ENCODE measurements at regions not wholly inside any gene's neighbourhood (a gene's known extent, or its start where the extent isn't known, plus 50 kb on each side); places are given as distances from the start of the nearest gene placed in this dataset.
A peak's percentile ranks its signal among the peaks of the same experiment; 100 is the strongest.

DNA sequence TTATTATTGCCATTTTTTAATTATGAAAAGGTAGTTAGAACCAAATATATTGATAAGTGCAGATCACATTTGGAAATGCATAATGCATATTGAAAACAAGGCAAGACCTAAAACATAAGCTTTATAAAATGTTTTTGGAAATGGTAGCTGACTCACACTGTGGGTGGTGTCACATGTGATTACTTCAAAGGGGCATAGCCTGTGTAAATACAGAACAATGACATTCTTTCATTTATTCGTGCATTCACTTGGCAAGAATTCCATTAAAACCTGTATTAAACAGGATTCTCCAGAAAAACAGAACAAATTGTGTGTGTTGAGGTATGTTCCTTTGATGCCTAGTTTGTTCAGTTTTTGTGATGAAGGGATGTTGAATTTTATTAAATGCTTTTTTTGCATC is 427.3 kb upstream of the ST6GAL2 start:
- Histone ChIP-seq H3K9me3 (no peaks in the 10 kb centered on the region), H3K36me3 (no peaks in the 10 kb centered on the region), H3K27me3 (no peaks in the 10 kb centered on the region), H3K4me1 (no peaks in the 10 kb centered on the region), H3K4me3 (no peak overlapping the region), H3K27ac (no peak overlapping the region)
- TF ChIP-seq POLR2A (IDR thresholded peaks at IDR 0.05), result no peak
- TF ChIP-seq, protein P1, sequence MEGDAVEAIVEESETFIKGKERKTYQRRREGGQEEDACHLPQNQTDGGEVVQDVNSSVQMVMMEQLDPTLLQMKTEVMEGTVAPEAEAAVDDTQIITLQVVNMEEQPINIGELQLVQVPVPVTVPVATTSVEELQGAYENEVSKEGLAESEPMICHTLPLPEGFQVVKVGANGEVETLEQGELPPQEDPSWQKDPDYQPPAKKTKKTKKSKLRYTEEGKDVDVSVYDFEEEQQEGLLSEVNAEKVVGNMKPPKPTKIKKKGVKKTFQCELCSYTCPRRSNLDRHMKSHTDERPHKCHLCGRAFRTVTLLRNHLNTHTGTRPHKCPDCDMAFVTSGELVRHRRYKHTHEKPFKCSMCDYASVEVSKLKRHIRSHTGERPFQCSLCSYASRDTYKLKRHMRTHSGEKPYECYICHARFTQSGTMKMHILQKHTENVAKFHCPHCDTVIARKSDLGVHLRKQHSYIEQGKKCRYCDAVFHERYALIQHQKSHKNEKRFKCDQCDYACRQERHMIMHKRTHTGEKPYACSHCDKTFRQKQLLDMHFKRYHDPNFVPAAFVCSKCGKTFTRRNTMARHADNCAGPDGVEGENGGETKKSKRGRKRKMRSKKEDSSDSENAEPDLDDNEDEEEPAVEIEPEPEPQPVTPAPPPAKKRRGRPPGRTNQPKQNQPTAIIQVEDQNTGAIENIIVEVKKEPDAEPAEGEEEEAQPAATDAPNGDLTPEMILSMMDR (IDR thresholded peaks at IDR 0.05), result no peak
- no peak for DNase-seq

GRCh38 chr2:107320881-107321280 is 434.9 kb upstream of the ST6GAL2 start:
- Histone ChIP-seq H3K4me1 (no peaks in the 10 kb centered on the region), H3K36me3 (no peaks in the 10 kb centered on the region), H3K4me3 (no peak overlapping the region), H3K27ac (no peak overlapping the region), H3K9me3 (no peaks in the 10 kb centered on the region), H3K27me3 (no peaks in the 10 kb centered on the region)
- TF ChIP-seq, protein P1 (IDR thresholded peaks at IDR 0.05), result no peak
- TF ChIP-seq POLR2A (IDR thresholded peaks at IDR 0.05), result no peak
- DNase-seq, result no peak

DNA sequence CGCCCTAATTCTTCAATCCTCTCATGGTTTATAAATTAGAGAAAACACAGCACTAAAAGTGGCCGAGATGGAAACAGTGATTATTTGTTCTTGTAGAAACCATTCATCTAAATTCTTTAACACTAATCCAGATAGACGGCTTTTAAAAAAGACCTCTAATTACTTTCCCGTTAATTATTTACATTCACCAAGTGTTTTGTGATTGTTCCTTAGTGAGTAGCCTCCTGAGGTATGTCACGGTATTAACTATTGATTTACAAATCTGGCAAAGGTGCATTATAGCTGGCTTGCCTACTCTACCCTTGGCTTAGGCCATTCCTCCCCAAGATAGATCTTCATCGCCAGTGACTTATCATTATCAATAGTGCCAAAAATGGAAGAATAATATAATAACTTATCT is 436.4 kb upstream of the ST6GAL2 start:
- H3K27ac ChIP-seq, result no peak overlapping the region
- TF ChIP-seq, protein P1 (IDR thresholded peaks at IDR 0.05), result no peak
- TF ChIP-seq POLR2A (IDR thresholded peaks at IDR 0.05), result no peak
- no peaks in the 10 kb centered on the region for H3K36me3 ChIP-seq

DNA sequence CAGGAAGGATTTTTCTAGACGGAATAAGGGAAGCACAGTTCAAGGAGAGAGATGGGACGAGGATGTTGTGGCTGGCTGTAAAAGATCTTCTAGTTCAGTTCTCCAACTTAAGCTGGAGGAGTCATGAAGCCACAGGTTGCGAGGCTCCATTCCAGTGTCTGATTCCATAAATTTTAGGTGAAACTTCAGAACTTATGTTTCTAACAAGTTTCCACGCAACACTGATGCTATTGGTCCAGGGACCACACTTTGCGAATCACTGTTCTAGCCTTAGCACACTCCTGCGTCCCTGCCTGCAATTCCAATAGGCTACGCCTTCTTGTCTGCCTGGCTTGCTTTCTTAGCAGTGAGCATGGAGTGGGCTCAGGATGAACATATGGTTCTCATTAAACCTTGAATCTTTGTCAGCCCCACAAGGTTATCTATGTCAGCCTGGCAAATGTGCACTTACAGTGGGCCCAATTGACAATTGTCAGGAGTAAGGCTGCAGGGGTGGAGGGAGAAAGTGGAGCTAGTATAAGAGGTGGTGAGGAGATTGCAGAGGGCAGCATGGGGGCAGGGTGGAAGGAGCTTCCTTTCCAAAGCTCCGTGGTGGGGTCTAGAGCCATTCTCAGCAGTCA is 438.1 kb upstream of the ST6GAL2 start:
- DNase-seq, result no peak
- Histone ChIP-seq H3K4me3 (no peak overlapping the region), H3K27ac (no peak overlapping the region), H3K36me3 (no peaks in the 10 kb centered on the region), H3K4me1 (no peaks in the 10 kb centered on the region), H3K27me3 (no peaks in the 10 kb centered on the region), H3K9me3 (no peaks in the 10 kb centered on the region)
- TF ChIP-seq POLR2A (IDR thresholded peaks at IDR 0.05), result no peak
- TF ChIP-seq, protein P1 (IDR thresholded peaks at IDR 0.05), result no peak

More for the DNA sequence above, 436.4 kb upstream of the ST6GAL2 start:
- no peak for DNase-seq
- no peaks in the 10 kb centered on the region for H3K27me3 ChIP-seq
- H3K9me3 ChIP-seq, result no peaks in the 10 kb centered on the region
- no peaks in the 10 kb centered on the region for H3K4me1 ChIP-seq
- no peak overlapping the region for H3K4me3 ChIP-seq

DNA sequence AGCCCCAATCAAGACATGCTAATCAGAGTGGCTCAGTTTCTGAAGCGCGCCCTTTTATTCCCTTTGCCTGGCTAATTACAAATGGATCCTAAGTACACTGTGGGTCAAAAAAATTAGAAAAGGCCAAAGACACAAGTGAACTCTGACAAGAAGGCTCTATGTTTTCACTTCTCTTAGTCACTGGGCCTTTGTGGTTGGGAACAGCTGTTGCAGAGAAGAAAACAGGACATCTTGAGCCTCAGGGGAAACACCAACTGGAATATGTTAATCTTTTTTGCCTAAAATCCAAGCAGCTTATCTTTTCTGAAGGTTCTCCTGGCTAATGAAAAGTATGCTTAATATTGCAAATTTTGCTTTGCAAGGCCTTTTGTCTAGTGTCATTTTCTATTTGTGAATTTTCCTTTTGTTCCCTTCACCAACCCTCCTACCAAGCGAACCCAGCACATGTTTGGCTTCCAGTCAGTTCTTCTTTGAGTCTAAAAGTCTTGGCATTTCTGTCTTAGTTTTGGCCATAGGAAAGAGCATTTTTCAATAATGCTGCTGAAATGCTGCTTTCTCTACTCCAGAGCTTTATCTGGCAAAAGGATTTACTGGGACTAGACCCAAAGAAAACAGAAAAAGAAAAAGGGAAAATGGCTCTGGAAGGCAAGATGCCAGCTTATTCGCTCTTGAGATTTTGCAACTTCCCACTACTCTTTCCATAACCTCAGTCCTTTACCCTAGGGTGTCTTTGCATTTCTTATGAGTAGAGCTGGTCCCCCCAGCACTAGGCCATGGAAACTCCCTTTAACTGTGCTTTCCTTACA is 440.2 kb upstream of the ST6GAL2 start:
- Histone ChIP-seq H3K4me3 (no peak overlapping the region), H3K27ac (peak overlapping the region in 1 of 4 donors; percentile 22), H3K36me3 (no peaks in the 10 kb centered on the region), H3K4me1 (no peaks in the 10 kb centered on the region), H3K9me3 (no peaks in the 10 kb centered on the region), H3K27me3 (no peaks in the 10 kb centered on the region)
- no peak for DNase-seq
- TF ChIP-seq, protein P1 (IDR thresholded peaks at IDR 0.05), result no peak
- TF ChIP-seq POLR2A (IDR thresholded peaks at IDR 0.05), result no peak
